ENCODE measurements at regions not wholly inside any gene's neighbourhood (a gene's known extent, or its start where the extent isn't known, plus 50 kb on each side); places are given as distances from the start of the nearest gene placed in this dataset.
"Not testable (repeated sequence)": the region's sequence is repeated elsewhere in the genome, so short reads cannot be mapped to it uniquely, and the experiment has no call there.

DNA sequence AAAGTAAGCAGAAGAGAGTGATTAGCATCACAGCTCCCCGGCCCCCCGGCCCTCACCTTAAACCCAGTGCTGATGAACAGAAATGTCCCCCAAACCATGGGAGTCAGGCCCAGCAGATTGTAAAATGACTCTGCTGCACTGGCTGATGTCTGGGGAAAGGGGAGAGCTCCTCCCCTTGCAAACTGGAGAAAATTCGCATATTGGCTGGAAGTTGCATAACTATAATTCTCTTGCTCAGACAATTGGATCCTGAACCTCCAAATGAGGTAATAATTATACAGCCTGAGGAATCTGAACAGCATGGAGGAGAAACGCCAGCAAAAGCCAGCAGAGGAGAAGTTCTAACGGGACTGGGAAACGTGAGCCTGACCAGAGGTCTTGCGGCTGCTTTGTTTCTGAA is 109.7 kb downstream of the C16orf95 start:
- no peak for DNase-seq (ENCODE audit: low read depth in 4 of 4, low spot score in 1 of 4)

DNA sequence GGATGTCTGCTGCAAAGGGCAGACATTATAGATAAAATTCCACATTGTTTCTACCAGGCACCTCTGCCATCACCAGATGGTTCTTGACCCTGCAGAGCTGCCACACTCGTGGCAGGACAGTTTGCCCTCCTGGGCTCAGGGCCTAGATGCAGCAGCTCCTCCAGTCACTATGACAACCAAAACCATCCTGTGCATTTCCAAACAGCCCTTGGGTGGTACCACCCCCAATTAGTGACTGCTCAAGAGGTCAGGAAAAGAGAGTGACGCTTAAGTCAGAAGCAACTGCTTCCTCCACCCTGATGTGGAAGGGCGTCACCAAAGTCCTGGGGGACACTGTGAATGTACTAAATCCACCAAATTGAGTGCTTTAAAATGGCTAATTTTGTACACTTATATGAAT is 109.2 kb downstream of the C16orf95 start:
- no peak for DNase-seq (ENCODE audit: low read depth in 4 of 4, low spot score in 1 of 4)

- not testable (repeated sequence) for DNase-seq (ENCODE audit: low read depth in 4 of 4, low spot score in 1 of 4)
Observed at GRCh38 chr16:87208968-87209367, 108.2 kb downstream of the C16orf95 start.

GRCh38 chr16:87209808-87210512 is 107.2 kb downstream of the C16orf95 start:
- no peak for DNase-seq (ENCODE audit: low read depth in 4 of 4, low spot score in 1 of 4)

- no peak for DNase-seq (ENCODE audit: low read depth in 4 of 4, low spot score in 1 of 4)
Observed at GRCh38 chr16:87210894-87211293, 106.3 kb downstream of the C16orf95 start.

- DNase-seq (ENCODE audit: low read depth in 4 of 4, low spot score in 1 of 4): no peak
Observed at GRCh38 chr16:87212026-87212425, 105.2 kb downstream of the C16orf95 start.

DNA sequence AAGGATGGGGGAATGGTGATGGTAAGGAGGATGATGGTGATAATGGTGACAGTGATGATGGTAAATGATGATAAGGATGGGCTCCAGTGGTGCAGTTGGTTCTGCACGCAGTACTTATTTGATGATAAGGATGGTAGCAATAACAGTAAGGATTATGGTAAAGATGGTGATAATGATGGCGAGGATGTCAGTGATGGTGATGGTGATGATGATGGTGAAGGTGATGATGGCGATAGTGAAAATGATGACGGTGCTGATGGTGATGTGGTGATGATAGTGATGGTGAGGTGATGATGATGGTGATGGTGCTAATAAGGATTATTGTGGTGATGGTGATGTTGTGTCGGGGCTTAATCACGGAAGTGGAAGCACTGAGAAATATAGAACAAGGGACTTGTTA is 103.7 kb downstream of the C16orf95 start:
- DNase-seq (ENCODE audit: low read depth in 4 of 4, low spot score in 1 of 4): no peak

DNA sequence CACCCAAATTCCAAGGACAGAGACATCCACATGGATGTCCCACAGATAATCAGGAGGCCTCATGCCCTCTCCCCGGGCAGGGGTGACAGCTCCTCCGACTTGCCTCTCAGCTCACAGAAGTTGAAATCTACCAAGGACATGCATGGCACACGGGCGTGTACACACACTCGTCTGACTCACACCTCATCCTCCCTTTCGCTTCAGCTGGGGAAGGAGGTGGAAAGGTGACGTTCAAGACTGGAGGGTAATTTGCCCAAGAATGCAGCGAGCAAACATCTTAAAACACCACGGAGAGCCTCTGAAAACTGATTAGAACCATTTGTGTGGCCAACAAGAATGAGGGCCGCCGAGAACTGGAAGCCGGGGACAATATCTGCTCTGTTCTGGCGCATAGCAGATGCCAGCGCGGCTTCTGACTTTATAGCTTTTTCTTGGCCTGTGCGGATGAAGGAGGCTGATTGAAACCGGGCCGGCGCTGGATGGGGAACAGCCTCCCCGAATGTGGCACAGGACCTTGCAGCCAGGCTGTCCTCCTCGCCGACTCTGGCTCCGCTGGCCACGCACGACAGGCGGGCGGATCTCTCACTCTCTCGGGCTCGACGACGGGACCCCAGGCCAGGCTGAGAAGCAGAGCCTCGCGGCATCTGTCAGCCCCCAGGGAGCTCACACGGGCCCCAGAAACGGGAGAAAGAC is 100.9 kb downstream of the C16orf95 start:
- no peak for DNase-seq (ENCODE audit: low read depth in 4 of 4, low spot score in 1 of 4)

DNA sequence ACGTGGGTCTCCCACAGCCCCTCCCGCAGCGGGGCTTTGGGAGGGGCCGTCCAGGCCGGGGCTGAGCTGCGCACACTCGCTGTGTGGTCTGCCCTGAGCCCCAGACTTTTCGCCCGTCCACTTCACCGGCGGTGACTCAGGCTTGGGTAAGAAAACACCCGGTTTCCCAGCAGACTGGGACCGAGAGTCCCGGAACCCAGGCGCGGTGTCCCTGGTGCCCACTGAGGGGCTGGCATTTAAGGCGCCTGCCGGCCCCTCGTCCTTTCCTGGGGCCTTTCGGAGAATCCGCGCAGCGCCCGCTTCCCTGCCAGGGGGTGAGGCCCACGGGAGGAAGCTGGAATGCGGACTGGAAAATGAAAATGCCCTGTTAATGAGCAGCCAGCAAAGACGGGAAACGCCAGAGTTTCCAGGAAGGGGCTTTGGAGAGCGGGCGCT is 100.3 kb downstream of the C16orf95 start:
- no peak for DNase-seq (ENCODE audit: low read depth in 4 of 4, low spot score in 1 of 4)

- not testable (repeated sequence) for DNase-seq (ENCODE audit: low read depth in 4 of 4, low spot score in 1 of 4)
Observed at GRCh38 chr16:87217802-87218201, 99.4 kb downstream of the C16orf95 start.

GRCh38 chr16:87218281-87219055 is 98.7 kb downstream of the C16orf95 start:
- no peak for DNase-seq (ENCODE audit: low read depth in 4 of 4, low spot score in 1 of 4)

DNA sequence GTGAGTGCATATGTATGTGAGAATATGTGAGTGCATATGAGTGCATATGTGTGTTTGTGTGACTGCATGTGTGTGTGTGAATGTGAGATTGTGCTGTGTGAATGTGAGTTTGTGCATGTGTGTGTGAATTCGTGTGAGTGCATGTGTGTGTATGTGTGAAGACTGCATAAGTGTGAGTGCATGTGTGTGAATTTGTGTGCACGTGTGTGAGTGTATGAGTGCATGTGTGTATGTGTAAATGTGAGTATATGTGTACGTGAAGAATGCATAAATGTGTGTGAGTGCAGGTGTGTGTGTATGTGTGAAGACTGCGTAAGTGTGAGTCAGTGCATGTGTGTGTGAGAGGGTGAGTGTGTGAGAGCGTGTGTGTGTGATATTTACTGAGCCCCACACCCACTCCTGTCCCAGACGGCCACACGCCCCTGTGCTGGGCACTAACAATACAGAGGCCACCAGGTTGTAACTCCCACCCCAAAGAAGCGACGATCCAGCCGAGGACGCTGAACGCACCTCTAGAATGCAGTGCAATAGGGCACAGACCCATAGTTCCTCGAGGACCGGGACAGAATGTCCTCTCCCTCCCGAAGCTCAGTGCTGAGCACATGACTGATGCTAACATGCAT is 97.8 kb downstream of the C16orf95 start:
- no peak for DNase-seq (ENCODE audit: low read depth in 4 of 4, low spot score in 1 of 4)

GRCh38 chr16:87221633-87222032 is 95.6 kb downstream of the C16orf95 start:
- no peak for DNase-seq (ENCODE audit: low read depth in 4 of 4, low spot score in 1 of 4)

DNA sequence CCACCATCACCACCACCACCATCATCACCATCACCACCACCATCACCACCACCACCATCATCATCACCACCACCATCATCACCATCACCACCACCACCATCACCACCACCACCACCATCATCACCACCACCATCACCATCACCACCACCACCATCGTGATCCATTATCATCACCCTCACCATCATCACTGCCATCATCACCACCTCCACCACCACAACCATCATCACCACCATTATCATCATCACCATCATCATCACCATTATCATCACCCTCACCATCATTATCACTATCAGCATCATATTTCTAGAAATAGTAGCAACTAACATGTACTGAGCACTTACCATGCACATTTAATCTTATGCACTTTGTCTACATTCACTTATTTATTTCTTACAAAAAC is 94.9 kb downstream of the C16orf95 start:
- no peak for DNase-seq (ENCODE audit: low read depth in 4 of 4, low spot score in 1 of 4)

GRCh38 chr16:87223656-87224248 is 93.4 kb downstream of the C16orf95 start:
- no peak for DNase-seq (ENCODE audit: low read depth in 4 of 4, low spot score in 1 of 4)

DNA sequence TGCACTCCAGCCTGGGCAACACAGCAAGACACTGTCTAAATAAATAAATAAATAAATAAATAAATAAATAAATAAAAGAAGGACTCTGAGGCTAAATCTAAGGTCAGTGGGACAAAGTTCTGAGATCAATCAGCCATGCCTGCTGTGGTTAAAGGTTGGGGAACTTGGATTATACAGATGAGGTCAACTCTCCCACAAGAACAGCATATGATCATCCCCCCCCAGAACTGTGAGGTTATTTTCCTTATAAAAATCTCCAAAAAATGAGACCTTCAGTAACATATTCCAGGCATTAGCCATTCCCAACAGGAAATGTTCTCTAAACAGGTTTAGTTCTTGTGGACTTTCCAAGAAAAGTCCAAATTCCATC is 90.3 kb downstream of the C16orf95 start:
- DNase-seq (ENCODE audit: low read depth in 4 of 4, low spot score in 1 of 4): no peak

- DNase-seq (ENCODE audit: low read depth in 4 of 4, low spot score in 1 of 4): no peak
Observed at GRCh38 chr16:87227296-87227951, 89.8 kb downstream of the C16orf95 start.

DNA sequence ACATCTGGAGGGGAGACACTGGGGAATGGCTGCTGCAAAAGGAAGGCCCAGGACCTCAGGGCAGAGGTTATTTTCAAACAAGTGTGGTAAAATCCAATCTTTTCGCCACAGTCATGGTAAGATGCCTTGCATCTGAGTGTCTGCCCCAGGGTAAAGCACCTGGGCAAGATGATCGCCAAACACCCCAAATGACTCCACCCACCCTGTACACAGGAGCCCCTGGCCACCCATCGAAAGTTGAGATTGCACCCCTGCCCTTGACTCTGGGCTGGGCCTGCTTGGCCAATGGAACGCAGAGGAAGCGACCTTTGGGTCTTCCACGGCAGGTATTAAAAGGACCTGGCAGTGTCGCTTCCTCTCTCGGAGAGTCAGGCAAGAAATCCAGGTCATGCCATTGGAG is 88.8 kb downstream of the C16orf95 start:
- no peak for DNase-seq (ENCODE audit: low read depth in 4 of 4, low spot score in 1 of 4)

DNA sequence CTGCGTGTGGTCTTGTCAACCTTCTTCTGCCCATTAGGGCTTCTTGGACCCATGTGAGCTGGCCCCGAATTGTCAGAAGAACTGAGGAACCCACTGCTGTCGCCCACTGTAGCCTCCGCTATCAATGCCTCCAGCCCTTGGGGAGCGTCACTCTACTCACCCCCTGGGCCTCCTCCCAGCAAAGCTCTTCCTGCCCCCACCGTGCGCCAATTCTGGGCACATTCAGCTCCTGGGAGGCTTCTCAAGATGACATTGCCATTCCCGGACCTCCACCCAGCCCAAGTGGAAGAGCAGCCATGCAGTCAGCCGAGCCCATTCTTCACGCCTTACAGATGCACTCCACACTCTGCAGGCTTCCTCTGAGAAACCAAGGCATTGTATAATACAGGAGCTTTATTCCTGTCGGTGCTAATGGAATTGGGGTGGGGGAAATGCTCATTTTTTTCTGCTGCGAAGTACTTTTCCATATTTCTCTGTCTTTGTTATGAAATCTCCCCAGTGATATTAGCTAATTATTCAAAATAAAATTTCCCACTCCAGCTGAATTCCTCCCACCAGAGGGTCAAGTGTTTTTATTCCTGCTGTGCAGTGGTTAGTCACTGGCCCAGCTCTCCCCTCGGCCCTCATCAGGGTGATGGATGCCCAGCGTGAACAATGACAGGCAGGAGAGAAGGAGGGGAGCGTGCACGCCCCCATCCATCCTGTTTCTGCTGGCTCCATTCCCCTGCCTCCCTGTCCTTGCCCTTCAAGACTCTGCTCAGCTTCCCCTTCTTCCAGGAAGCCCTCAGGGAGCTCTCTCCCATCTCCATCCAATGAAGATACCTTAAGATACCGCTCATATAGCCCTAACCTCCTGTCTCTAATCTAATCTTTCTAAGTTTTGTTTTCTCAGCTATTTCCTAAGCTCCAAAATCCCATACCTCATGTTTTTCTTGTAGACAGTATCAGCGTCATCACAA is 87.7 kb downstream of the C16orf95 start:
- no peak for DNase-seq (ENCODE audit: low read depth in 4 of 4, low spot score in 1 of 4)

DNA sequence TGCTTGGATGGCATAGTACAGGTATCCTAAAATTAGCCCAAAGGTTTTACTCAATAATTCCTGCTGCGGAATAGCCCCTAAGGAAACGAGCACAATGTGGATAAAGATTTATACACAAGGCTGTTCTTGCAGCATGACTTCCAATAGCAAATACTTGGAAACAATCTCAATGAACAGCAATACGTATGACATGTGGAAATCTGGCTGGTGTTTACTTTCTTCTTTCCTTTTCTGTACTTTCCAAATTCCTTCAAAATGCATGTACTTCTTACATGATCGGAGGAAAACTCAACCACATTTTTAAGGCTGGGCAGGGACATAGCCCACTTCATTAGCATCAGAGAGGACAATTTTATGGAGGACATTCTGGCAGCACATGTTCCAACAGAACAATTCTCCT is 86.6 kb downstream of the C16orf95 start:
- no peak for DNase-seq (ENCODE audit: low read depth in 4 of 4, low spot score in 1 of 4)
